Fibroblast of lung (primary cell): ENCODE measurements at regions not wholly inside any gene's neighbourhood (a gene's known extent, or its start where the extent isn't known, plus 50 kb on each side); places are given as distances from the start of the nearest gene placed in this dataset.
"Not testable (repeated sequence)": the region's sequence is repeated elsewhere in the genome, so short reads cannot be mapped to it uniquely, and the experiment has no call there.

ENCODE experiments used
- DNase-seq, 2 donors: peaks; one replicate each; pipeline versions ENCODE4 v3.0.0 to v3.0.0-alpha.2; 2010; ENCODE audit warnings: low read depth in 2 of 2
- H2AFZ ChIP-seq: 2 replicates; pipeline ENCODE4 v1.5.1; 2012; ENCODE audit warnings: low read length, control low read depth, inconsistent platforms
- H3K27ac ChIP-seq: 2 replicates; pipeline ENCODE4 v1.5.1; 2011; ENCODE audit warnings: low read length, control low read depth; ENCODE audit not compliant: insufficient read depth
- H3K27me3 ChIP-seq: 2 replicates; pipeline ENCODE4 v1.5.1; 2011; ENCODE audit warnings: mild to moderate bottlenecking, low read length; ENCODE audit not compliant: control insufficient read depth, insufficient read depth
- H3K36me3 ChIP-seq: 2 replicates; pipeline ENCODE4 v1.5.1; 2011; ENCODE audit warnings: low read length; ENCODE audit not compliant: control insufficient read depth, insufficient read depth
- H3K4me1 ChIP-seq: 2 replicates; pipeline ENCODE4 v1.5.1; 2011; ENCODE audit warnings: low read length; ENCODE audit not compliant: control insufficient read depth, insufficient read depth; ENCODE audit errors: extremely low read depth
- H3K4me2 ChIP-seq: 2 replicates; pipeline ENCODE4 v1.5.1; 2011; ENCODE audit warnings: low read length, control low read depth; ENCODE audit not compliant: insufficient read depth; ENCODE audit errors: extremely low read depth
- H3K4me3 ChIP-seq, 4 experiments: fragments of 200-600 bp in 1 of 4; sonication (generic) in 1 of 4; replicated peaks in 1 of 4; 2 replicates each; pipeline ENCODE4 v1.5.1; 2011 to 2016; ENCODE audit warnings: low read length in 4 of 4, low read depth in 3 of 4, mild to moderate bottlenecking in 3 of 4, control low read depth in 2 of 4, inconsistent platforms in 1 of 4, mixed read lengths in 1 of 4; ENCODE audit not compliant: insufficient read depth in 1 of 4; ENCODE audit errors: control extremely low read depth in 1 of 4
- H3K79me2 ChIP-seq: 2 replicates; pipeline ENCODE4 v1.5.1; 2012; ENCODE audit warnings: mild to moderate bottlenecking, low read length, inconsistent platforms; ENCODE audit not compliant: control insufficient read depth, insufficient read depth
- H3K9ac ChIP-seq: 2 replicates; pipeline ENCODE4 v1.5.1; 2011; ENCODE audit warnings: mild to moderate bottlenecking, low read length, control low read depth; ENCODE audit not compliant: insufficient read depth
- H3K9me3 ChIP-seq: 2 replicates; pipeline ENCODE4 v1.5.1; 2012; ENCODE audit warnings: low read depth, low read length; ENCODE audit not compliant: control insufficient read depth, insufficient read depth
- H4K20me1 ChIP-seq: 2 replicates; pipeline ENCODE4 v1.5.1; 2011; ENCODE audit warnings: low read length; ENCODE audit not compliant: control insufficient read depth, insufficient read depth; ENCODE audit errors: extremely low read depth
- EZH2 ChIP-seq: IDR thresholded peaks from 2 replicates; pipeline ENCODE4 v1.5.1; 2012; ENCODE audit warnings: low read length, control low read depth, mild to moderate bottlenecking; ENCODE audit errors: missing control alignments
- TF ChIP-seq, protein P1 (sequence below), 2 donors: IDR thresholded peaks in 1 of 2; conservative IDR thresholded peaks in 1 of 2; 1 replicate in 1 of 2; 2 replicates in 1 of 2; pipeline ENCODE4 v1.5.1; 2011 to 2012; ENCODE audit warnings: low read length in 2 of 2, control low read depth in 1 of 2, inconsistent platforms in 1 of 2, low read depth in 1 of 2, mild to moderate bottlenecking in 1 of 2

DNA sequence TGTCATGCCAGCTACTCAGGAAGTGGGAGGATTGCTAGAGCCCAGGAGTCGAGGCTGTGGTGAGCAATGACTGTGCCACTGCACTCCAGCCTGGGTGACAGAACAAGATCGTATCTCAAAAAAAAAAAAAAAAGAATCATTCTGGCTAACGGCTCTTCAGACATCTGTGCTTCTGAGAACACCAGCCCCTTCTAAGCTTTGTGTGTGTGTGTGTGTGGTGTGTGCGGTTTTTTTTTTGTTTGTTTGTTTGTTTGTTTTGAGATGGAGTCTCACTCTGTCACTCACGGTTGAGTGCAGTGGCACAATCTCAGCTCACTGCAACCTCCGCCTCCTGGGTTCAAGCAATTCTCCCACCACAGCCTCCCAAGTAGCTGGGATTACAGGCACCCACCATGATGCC, 79.4 kb upstream of the DRD5 start:
- not testable (repeated sequence) for H3K9me3 ChIP-seq, H3K79me2 ChIP-seq, H3K4me3 ChIP-seq, H3K9ac ChIP-seq, H3K27me3 ChIP-seq, H3K4me1 ChIP-seq, H2AFZ ChIP-seq, H3K27ac ChIP-seq, H3K4me2 ChIP-seq, H4K20me1 ChIP-seq, H3K36me3 ChIP-seq, DNase-seq

DNA sequence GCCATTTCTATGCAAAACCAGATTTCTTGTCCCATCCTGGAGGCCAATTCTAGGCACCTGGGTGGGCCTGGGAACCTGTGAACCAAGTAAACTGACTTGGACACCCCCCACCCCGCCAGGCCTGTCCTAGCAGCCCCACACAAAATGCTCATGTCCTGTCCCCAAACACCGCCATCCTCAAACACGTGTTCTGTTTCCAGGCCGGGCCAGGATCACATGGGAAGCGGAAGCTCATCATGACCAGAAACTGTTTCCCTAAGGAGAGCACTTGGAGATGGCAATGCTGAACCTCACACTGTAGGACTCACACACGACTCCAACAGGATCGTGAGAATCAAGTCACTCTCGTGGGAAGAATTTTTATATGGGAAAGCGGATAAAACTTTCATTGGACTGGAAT, 78.7 kb upstream of the DRD5 start:
- DNase-seq, H3K4me1 ChIP-seq, H3K27me3 ChIP-seq, H3K9me3 ChIP-seq, H3K36me3 ChIP-seq, H2AFZ ChIP-seq, H4K20me1 ChIP-seq, H3K9ac ChIP-seq, H3K79me2 ChIP-seq, H3K4me2 ChIP-seq, H3K4me3 ChIP-seq, H3K27ac ChIP-seq: not testable (repeated sequence)

DNA sequence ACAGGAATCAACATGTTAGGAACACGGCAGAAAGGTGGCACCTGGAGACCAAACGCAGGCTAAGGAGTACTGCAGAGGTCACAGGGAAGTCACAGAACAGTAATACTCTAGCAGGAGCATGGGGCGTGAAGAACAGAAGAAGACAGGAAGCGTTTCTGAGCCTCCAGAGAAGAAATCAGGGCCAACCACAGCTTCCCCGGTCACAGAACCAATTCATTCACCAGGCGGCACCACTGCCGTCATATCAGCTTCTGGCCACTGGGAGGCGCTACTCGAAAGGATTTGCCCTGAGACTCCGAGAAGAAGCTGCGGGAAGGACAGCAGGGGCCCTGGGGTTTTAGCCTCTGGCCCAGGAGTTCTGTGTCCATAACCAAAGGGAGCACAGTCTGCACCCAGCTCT, 78.0 kb upstream of the DRD5 start:
- no peaks in the 10 kb centered on the region for H3K4me1 ChIP-seq
- peak in 1 of 2 donors; percentile 14 for DNase-seq
- H2AFZ ChIP-seq = no peak overlapping the region
- H3K4me3 ChIP-seq = no peak overlapping the region
- no peaks in the 10 kb centered on the region for H4K20me1 ChIP-seq
- no peaks in the 10 kb centered on the region for H3K9me3 ChIP-seq
- no peaks in the 10 kb centered on the region for H3K79me2 ChIP-seq
- H3K36me3 ChIP-seq = no peaks in the 10 kb centered on the region
- TF ChIP-seq EZH2 = no peak
- TF ChIP-seq, protein P1, sequence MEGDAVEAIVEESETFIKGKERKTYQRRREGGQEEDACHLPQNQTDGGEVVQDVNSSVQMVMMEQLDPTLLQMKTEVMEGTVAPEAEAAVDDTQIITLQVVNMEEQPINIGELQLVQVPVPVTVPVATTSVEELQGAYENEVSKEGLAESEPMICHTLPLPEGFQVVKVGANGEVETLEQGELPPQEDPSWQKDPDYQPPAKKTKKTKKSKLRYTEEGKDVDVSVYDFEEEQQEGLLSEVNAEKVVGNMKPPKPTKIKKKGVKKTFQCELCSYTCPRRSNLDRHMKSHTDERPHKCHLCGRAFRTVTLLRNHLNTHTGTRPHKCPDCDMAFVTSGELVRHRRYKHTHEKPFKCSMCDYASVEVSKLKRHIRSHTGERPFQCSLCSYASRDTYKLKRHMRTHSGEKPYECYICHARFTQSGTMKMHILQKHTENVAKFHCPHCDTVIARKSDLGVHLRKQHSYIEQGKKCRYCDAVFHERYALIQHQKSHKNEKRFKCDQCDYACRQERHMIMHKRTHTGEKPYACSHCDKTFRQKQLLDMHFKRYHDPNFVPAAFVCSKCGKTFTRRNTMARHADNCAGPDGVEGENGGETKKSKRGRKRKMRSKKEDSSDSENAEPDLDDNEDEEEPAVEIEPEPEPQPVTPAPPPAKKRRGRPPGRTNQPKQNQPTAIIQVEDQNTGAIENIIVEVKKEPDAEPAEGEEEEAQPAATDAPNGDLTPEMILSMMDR (conservative IDR thresholded peaks at IDR 0.05 in 1 of 2, IDR thresholded peaks at IDR 0.05 in 1 of 2; ENCODE audit: low read depth in 1 of 2, low read length in 2 of 2) = peak; percentile 20 to 44
- H3K9ac ChIP-seq = no peak overlapping the region
- H3K27ac ChIP-seq = no peak overlapping the region
- no peak overlapping the region for H3K4me2 ChIP-seq
- no peaks in the 10 kb centered on the region for H3K27me3 ChIP-seq

DNA sequence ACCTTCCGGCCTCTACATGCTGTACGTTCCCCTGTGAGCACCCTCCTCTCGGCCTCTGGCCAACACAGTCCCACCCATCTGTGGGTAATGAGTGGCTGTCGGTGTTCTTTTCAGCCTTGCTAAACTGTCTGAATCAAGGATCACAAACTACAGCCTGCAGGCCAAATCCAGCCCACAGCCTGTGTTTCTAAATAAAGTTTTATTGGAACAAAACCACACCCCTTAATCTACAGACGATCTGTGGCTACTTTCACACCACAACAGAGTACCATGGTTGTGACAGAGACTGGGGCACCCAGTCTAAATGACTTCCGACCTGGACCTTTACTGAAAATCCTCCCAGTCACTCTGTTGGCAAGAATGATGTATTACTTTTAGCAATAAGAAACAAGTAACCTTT, 77.3 kb upstream of the DRD5 start:
- H3K9ac ChIP-seq, H3K9me3 ChIP-seq, H3K4me1 ChIP-seq, H3K4me3 ChIP-seq, H3K79me2 ChIP-seq, H3K4me2 ChIP-seq, H4K20me1 ChIP-seq, H3K36me3 ChIP-seq, H3K27me3 ChIP-seq, H2AFZ ChIP-seq, DNase-seq, H3K27ac ChIP-seq: not testable (repeated sequence)
